ENCODE measurements at regions not wholly inside any gene's neighbourhood (a gene's known extent, or its start where the extent isn't known, plus 50 kb on each side); places are given as distances from the start of the nearest gene placed in this dataset.

- Histone ChIP-seq H3K4me1 (ENCODE audit: control insufficient read depth in 1 of 2, insufficient read depth in 2 of 2, low read length in 2 of 2) (no peaks in the 10 kb centered on the region), H4K20me1 (ENCODE audit: insufficient read depth, low read length) (no peaks in the 10 kb centered on the region), H3K79me2 (ENCODE audit: insufficient read depth, low read length) (no peaks in the 10 kb centered on the region), H3K9me3 (replicated peaks in 1 of 2; ENCODE audit: control insufficient read depth in 1 of 2, insufficient read depth in 1 of 2, low read length in 2 of 2) (no peaks in the 10 kb centered on the region), H3K27me3 (ENCODE audit: control insufficient read depth in 2 of 2, insufficient read depth in 2 of 2, low read length in 2 of 2) (no peaks in the 10 kb centered on the region), H2AFZ (ENCODE audit: insufficient read depth, low read depth, low read length, poor library complexity, severe bottlenecking) (no peak overlapping the region), H3K4me3 (replicated peaks in 1 of 3; ENCODE audit: low read depth in 2 of 3, low read length in 3 of 3) (no peak overlapping the region), H3K27ac (ENCODE audit: low read depth in 1 of 2, low read length in 2 of 2) (no peak overlapping the region), H3K36me3 (replicated peaks in 1 of 2; ENCODE audit: control insufficient read depth in 1 of 2, insufficient read depth in 2 of 2, low read length in 2 of 2) (no peaks in the 10 kb centered on the region), H3K9ac (ENCODE audit: insufficient read depth, low read length, poor library complexity, severe bottlenecking) (no peak overlapping the region), H3K4me2 (replicated peaks; ENCODE audit: extremely low read depth, low read length, poor library complexity, severe bottlenecking) (no peak overlapping the region)
- intact Hi-C loops (cut with micrococcal nuclease) = no loop called here
- Mint-ChIP-seq H3K36me3 (no peaks in the 10 kb centered on the region), H3K9me3 (peaks cover 0 to 4% (median 0%) of the 10 kb centered on the region in 7 donors), H3K4me3 (no peak overlapping the region), H3K4me1 (no peaks in the 10 kb centered on the region), H3K27me3 (ENCODE audit: low read depth in 3 of 3) (no peaks in the 10 kb centered on the region), H3K27ac (no peak overlapping the region)
- no peak for DNase-seq
- no CpG with 5 or more reads among the region's 5 CpGs for WGBS (ENCODE audit: insufficient coverage)
- no peak for TF ChIP-seq CTCF (IDR thresholded peaks at IDR 0.05)
These were observed 382.0 kb upstream of the ROBO2 start for GRCh38 chr3:76657909-76658308.

GRCh38 chr3:76661527-76662250, 378.2 kb upstream of the ROBO2 start:
- Histone ChIP-seq H3K36me3 (replicated peaks in 1 of 2; ENCODE audit: control insufficient read depth in 1 of 2, insufficient read depth in 2 of 2, low read length in 2 of 2) (no peaks in the 10 kb centered on the region), H3K9ac (ENCODE audit: insufficient read depth, low read length, poor library complexity, severe bottlenecking) (no peak overlapping the region), H3K4me2 (replicated peaks; ENCODE audit: extremely low read depth, low read length, poor library complexity, severe bottlenecking) (no peak overlapping the region), H3K79me2 (ENCODE audit: insufficient read depth, low read length) (no peaks in the 10 kb centered on the region), H3K4me1 (ENCODE audit: control insufficient read depth in 1 of 2, insufficient read depth in 2 of 2, low read length in 2 of 2) (no peaks in the 10 kb centered on the region), H3K9me3 (replicated peaks in 1 of 2; ENCODE audit: control insufficient read depth in 1 of 2, insufficient read depth in 1 of 2, low read length in 2 of 2) (no peaks in the 10 kb centered on the region), H3K27ac (ENCODE audit: low read depth in 1 of 2, low read length in 2 of 2) (no peak overlapping the region), H3K27me3 (ENCODE audit: control insufficient read depth in 2 of 2, insufficient read depth in 2 of 2, low read length in 2 of 2) (no peaks in the 10 kb centered on the region), H3K4me3 (replicated peaks in 1 of 3; ENCODE audit: low read depth in 2 of 3, low read length in 3 of 3) (no peak overlapping the region), H4K20me1 (ENCODE audit: insufficient read depth, low read length) (no peaks in the 10 kb centered on the region), H2AFZ (ENCODE audit: insufficient read depth, low read depth, low read length, poor library complexity, severe bottlenecking) (no peak overlapping the region)
- Mint-ChIP-seq H3K9me3 (peaks cover 0 to 4% (median 0%) of the 10 kb centered on the region in 7 donors), H3K27ac (no peak overlapping the region), H3K4me3 (no peak overlapping the region), H3K4me1 (no peaks in the 10 kb centered on the region), H3K36me3 (no peaks in the 10 kb centered on the region), H3K27me3 (ENCODE audit: low read depth in 3 of 3) (no peaks in the 10 kb centered on the region)
- DNase-seq = no peak
- intact Hi-C loops (cut with micrococcal nuclease) = no loop called here
- no peak for TF ChIP-seq CTCF (IDR thresholded peaks at IDR 0.05)
- 76% methylated on average over 2 of the region's 3 CpGs for WGBS (ENCODE audit: insufficient coverage)
